ENCODE measurements at regions not wholly inside any gene's neighbourhood (a gene's known extent, or its start where the extent isn't known, plus 50 kb on each side); places are given as distances from the start of the nearest gene placed in this dataset.
"Not testable (repeated sequence)": the region's sequence is repeated elsewhere in the genome, so short reads cannot be mapped to it uniquely, and the experiment has no call there.

- DNase-seq: no peak
Observed at GRCh38 chr12:127162307-127162706, 1104.7 kb upstream of the TMEM132C start.

GRCh38 chr12:127162902-127163301 is 1104.1 kb upstream of the TMEM132C start:
- DNase-seq: peak; percentile 59

- peak; percentile 86 for DNase-seq
Observed at GRCh38 chr12:127165567-127166392, 1101.2 kb upstream of the TMEM132C start.

DNA sequence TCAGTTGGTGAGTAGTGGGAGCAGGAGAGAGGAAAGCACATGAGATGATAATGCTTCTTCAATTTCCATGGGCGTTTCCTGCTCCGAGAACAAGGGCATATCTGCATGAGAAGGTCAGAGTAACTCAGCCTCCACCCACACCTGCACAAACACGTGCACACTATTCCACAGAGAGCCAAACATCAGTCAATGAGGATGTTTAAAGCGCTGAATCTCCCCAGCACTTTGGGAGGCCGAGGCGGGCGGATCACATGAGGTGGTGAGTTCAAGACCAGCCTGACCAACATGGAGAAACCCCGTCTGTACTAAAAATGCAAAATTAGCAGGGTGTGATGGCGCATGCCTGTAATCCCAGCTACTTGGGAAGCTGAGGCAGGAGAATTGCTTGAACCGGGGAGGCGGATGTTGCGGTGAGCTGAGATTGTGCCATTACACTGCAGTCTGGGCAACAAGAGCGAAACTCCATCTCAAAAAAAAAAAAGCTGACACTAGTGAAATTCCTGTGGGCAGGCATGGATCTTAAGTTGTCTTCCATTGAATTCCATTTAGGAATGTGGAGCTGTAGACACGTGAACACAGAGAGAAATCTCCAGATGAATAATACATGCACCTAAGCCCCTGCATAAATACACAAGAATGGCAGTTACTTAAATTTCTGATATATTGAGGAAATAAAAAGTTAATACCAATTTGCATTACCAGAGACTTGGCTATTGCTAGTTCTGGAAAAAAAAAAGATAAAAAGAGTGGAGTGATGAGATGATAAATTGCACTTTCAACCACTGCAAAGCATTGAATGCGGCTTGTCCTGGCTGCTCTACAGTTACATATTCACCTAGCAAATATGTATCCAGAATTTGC is 1097.4 kb upstream of the TMEM132C start:
- DNase-seq: no peak

- no peak for DNase-seq
Observed at GRCh38 chr12:127170226-127171180, 1096.5 kb upstream of the TMEM132C start.

- DNase-seq: no peak
Observed at GRCh38 chr12:127172861-127173260, 1094.1 kb upstream of the TMEM132C start.

- not testable (repeated sequence) for DNase-seq
Observed at GRCh38 chr12:127173971-127174370, 1093.0 kb upstream of the TMEM132C start.

DNA sequence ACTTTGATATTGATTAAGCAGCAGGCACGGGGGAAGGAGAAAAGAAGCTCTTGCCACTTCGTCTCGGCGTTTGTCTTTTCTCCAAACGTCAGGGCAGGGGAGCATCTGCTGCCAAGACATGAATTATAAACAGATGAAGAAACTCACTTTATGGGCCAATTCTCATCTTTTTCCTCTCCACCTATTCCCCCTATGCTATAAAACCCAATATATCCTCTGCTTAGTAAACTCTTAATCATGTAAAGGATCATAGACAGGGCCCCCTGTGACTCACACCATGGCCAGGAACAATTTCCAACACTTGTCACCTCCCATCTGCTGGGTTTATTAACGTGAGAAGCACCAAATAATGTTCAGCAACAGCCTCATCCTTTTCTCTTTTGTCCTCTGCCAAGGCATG is 1092.1 kb upstream of the TMEM132C start:
- DNase-seq: no peak

GRCh38 chr12:127175361-127175760 is 1091.6 kb upstream of the TMEM132C start:
- no peak for DNase-seq

DNA sequence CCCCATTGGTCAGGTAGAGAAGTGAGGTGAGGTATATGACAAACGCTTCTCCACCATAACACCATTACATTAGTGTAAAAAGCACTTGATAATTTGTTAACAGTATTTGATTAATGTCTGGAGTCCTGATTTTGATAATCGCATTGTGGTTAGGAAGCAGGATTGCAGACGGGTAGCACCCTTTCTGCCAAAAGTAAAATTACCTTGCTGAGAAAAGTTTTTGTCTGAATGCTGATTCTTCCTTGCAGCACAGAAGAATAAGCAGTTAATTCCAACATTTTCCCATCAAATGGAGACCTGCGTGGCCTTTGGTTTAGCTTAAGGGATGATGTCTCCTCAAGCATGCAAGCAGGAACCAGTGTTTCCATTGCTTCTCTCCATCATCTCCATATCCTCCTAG is 1090.2 kb upstream of the TMEM132C start:
- no peak for DNase-seq

GRCh38 chr12:127178052-127178451 is 1088.9 kb upstream of the TMEM132C start:
- DNase-seq: no peak

- DNase-seq: no peak
Observed at GRCh38 chr12:127178463-127178862, 1088.5 kb upstream of the TMEM132C start.

DNA sequence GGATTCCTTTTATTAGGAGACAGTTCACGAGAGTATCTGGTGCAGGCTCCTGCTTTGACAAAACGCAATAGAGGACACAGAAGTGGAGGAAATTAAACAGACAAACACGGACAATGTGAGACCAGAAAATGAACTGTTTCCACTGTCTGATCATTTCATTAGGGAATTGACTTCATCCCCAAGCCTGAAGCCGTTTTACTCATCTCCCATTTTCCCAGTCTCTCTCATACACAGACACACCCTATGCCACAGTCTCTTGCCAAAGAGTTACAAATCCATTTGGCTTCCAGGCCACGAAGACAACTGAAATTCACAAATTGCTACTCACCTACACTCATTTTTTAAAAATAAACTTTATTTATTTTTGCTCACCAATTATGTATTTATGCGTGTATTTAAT is 1087.8 kb upstream of the TMEM132C start:
- DNase-seq: no peak

DNA sequence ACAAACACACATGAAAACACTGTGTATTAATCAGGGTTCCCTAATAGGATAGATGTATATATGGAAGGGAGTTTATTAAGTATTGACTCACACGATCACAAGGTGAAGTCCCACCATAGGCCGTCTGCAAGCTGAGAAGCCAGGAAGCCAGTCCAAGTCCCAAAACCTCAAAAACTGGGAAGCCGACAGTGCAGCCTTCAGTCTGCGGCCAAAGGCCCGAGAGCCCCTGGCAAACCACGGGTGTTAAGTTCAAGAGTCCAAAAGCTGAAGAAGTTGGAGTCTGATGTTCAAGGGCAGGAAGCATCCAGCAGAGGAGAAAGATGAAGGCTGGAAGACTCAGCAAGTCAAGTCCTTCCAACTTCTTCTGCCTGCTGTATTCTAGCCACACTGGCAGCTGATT is 1085.0 kb upstream of the TMEM132C start:
- DNase-seq: no peak

- no peak for DNase-seq
Observed at GRCh38 chr12:127189992-127190391, 1077.0 kb upstream of the TMEM132C start.

DNA sequence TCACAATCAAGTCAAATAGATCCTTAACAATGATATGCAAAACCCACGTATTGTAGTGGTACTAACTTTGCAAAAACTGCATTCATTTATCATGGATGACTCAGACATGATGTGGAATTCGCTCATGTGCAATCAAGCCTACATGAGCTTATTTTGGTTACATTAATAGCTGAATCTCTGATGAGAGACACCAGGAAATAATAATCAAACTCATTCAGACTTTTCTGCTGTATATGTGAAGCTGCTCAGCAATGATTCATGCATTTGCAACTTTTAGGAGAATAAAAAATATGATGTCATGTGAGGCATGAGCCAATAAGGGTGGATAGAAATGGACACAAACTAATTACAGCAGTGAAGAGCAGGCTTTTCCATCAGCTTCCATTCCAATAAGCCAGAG is 1075.8 kb upstream of the TMEM132C start:
- DNase-seq: no peak

GRCh38 chr12:127192391-127192790 is 1074.6 kb upstream of the TMEM132C start:
- DNase-seq: no peak

DNA sequence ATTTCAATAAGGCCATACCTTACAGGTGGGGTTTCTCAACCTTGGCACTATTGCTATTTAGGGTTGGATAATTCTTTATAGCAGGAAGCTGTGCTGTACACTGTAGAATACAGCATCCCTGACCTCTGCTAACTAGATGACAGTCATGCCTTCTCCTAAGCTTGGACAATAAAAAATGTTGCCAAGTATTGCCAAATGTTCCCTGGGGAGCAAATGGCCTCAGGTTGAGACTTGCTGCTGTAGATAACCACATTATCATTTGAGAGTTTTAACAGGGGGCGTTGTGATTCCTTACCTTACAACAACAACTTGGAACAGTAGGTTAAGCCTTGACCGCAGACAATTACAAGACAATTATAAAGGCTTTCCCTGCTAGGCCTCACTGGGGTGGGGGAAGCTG is 1073.6 kb upstream of the TMEM132C start:
- DNase-seq: no peak

DNA sequence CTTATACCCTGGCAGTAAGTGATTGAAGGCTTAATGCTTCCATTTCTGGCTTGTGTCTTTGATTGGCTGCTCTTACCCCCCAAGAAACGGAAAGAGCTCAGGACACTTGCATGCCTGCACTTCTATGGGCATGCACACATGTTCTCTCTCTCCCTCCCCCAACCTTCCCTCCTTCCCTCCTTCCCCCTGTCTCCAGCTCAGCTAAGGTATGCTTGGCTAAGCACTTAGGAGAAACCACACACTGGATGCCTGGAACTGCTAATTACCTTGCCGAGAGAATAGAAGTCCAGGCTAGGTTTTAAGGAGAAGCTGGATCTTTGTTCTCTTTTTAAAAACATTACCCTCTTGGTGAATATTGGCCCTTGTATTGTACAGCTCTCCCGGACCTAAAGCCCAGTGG is 1072.8 kb upstream of the TMEM132C start:
- DNase-seq: no peak

DNA sequence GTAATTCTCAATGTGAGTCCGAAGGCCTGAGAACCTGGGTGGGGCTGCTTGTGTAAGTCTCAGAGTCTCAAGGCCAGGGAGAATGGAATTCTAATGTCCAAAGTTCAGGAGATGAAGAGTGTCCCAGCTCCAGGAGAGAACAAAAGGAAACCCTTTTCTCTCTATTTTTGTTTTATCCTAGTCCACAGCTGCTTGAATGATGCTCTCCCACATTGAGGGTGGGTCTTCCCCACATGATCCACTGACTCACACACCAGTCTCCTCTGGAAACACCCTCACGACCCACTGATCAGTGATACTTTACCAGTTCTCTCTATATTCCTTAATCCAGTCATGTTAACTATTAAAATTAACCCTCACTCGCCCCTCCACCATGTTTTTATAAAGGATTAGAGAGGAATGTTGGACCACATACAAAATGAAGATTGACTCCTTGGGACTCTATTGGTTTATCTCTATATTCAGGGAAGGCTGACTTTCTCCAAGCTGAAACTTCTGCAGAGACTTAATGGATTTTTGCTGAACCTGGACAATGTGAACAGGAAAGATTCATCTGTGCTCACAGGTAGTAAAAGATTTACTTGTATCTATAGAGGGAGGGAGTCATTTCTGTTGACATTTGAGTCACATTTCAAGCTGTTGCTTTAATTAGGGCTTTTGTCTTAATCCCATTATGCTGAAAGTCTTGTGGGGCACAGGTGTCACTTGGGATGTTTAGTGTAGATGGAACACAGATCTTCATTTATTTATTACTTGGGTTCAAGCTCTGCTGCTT is 1061.0 kb upstream of the TMEM132C start:
- DNase-seq: no peak

- DNase-seq: no peak
Observed at GRCh38 chr12:127209318-127209717, 1057.7 kb upstream of the TMEM132C start.

GRCh38 chr12:127214186-127214585 is 1052.8 kb upstream of the TMEM132C start:
- no peak for DNase-seq
